Activated CD4-positive, alpha-beta T cell treated with anti-CD3 and anti-CD28 coated beads, Interleukin-2, amount 10 ng/mL, durations not matched to agents 24 days and 14 days (primary cell): ENCODE measurements at regions not wholly inside any gene's neighbourhood (a gene's known extent, or its start where the extent isn't known, plus 50 kb on each side); places are given as distances from the start of the nearest gene placed in this dataset.
"Not testable (repeated sequence)": the region's sequence is repeated elsewhere in the genome, so short reads cannot be mapped to it uniquely, and the experiment has no call there.

Source experiments
- DNase-seq: peaks from one replicate; pipeline ENCODE4 v3.0.0; 2022
- H3K27ac Mint-ChIP-seq: one replicate; pipeline ENCODE4 v1.8.0; 2022; ENCODE audit warnings: mild to moderate bottlenecking, mixed read lengths
- H3K27me3 Mint-ChIP-seq: one replicate; pipeline ENCODE4 v1.8.0; 2022; ENCODE audit warnings: mixed read lengths
- H3K36me3 Mint-ChIP-seq: one replicate; pipeline ENCODE4 v1.8.0; 2022; ENCODE audit warnings: low read depth, mild to moderate bottlenecking, mixed read lengths
- H3K4me1 Mint-ChIP-seq: one replicate; pipeline ENCODE4 v1.8.0; 2021; ENCODE audit warnings: mixed read lengths
- H3K4me3 Mint-ChIP-seq: one replicate; pipeline ENCODE4 v1.8.0; 2022; ENCODE audit warnings: mild to moderate bottlenecking, moderate library complexity, mixed read lengths
- H3K9me3 Mint-ChIP-seq: one replicate; pipeline ENCODE4 v1.8.0; 2021; ENCODE audit warnings: mixed read lengths
- intact Hi-C: fragments of 100-400 bp; cut with micrococcal nuclease; formaldehyde crosslinking; loops from one replicate; pipeline ENCODE4 v1.15.1; 2023

DNA sequence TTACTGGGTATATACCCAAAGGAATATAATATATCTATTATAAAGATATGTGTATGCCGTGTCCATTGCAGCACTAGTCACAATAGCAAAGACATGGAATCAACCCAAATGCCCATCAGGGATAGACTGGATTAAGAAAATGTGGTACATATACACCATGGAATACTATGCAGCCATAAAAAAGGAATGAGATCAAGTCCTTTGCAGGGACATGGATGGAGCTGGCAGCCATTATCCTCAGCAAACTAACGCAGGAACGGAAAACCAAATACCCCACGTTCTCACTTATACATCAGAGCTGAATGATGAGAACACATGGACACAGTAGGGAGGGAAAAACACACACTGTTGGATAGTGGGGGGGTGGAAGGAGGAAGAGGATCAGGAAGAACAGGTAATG is 206.7 kb downstream of the MSX2 start:
- H3K9me3 Mint-ChIP-seq, H3K27ac Mint-ChIP-seq, DNase-seq, H3K4me3 Mint-ChIP-seq, H3K36me3 Mint-ChIP-seq, intact Hi-C loops, H3K4me1 Mint-ChIP-seq, H3K27me3 Mint-ChIP-seq: not testable (repeated sequence)

DNA sequence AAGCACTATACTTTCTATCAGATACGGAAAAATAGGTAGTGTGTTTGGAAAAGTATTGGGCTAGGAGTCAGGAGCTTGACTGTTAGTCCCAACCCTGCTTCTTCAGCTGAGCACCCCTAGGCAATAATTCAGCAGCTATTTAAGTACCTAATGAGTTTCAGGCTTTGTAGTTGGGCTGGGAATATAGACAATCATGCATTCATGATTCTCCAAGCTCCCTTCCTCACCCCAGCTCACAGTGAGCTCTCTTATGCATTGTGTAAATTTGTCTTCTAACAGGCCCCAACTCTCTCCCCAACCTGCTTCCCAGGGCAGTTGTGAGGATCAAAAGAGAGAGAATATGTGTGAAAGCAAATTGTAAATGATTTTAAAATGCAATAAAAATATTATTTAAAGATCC is 201.2 kb downstream of the MSX2 start:
- Mint-ChIP-seq H3K27ac (no peak overlapping the region), H3K4me1 (no peaks in the 10 kb centered on the region), H3K36me3 (no peaks in the 10 kb centered on the region), H3K9me3 (no peaks in the 10 kb centered on the region), H3K4me3 (no peak overlapping the region), H3K27me3 (peaks cover 3% of the 10 kb centered on the region)
- intact Hi-C loops: no loop called here
- no peak for DNase-seq

DNA sequence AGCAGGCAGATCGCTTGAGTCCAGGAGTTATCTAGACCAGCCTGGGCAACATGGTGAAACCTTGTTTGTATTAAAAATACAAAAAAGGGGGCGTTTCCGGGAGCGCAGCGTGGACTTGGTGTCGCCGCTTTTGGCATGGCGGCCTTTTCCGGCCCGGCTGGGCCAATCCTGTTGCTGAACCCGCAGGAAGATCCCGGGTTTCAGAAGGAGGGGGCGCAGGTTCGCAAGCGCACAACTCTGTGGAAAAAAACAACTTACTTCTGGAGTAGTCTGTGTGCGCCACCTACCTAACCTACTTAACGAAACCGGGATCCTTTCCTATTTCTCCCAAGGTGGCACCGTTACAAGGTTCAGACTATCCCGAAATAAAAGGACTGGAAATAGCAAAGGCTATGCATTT is 198.6 kb downstream of the MSX2 start:
- intact Hi-C loops: no loop called here
- Mint-ChIP-seq H3K36me3 (no peaks in the 10 kb centered on the region), H3K9me3 (no peaks in the 10 kb centered on the region)

DNA sequence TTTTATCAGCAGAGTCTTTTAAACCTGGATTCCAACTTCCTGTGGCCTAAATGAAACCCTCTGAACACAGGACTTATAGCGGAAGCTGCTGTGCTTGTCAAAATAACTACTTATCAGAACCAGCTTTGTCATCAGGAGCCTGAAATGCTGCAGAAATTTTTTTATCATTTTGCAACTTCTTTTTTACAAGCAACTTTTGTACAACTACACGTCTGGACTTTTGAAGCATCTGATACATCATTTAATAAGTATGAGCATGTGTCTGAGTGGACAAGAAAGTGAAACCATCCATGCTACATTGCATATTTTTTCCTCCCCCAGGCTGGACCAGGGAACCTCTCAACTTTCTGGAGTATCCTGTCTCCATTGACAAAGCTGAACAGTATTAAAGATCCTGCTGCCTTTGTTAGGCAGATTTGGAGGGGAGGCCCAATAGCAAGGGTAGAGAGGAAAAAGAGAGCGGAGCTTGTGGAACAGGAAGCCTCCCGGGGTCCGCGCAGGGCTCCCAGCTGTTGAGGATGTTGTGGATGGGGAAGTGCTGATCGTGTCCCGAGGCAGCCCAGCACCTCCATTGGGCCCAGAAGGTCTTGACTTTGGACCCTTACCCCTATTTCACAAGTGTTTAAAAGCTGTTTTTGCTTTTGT is 196.6 kb downstream of the MSX2 start:
- intact Hi-C loops: no loop called here
- no peak for DNase-seq
- Mint-ChIP-seq H3K9me3 (no peaks in the 10 kb centered on the region), H3K4me1 (no peaks in the 10 kb centered on the region), H3K27me3 (peaks cover 7% of the 10 kb centered on the region), H3K36me3 (no peaks in the 10 kb centered on the region), H3K4me3 (no peak overlapping the region), H3K27ac (no peak overlapping the region)

More for the DNA sequence above, 198.6 kb downstream of the MSX2 start:
- Mint-ChIP-seq H3K4me1 (no peaks in the 10 kb centered on the region), H3K4me3 (no peak overlapping the region), H3K27me3 (peaks cover 7% of the 10 kb centered on the region), H3K27ac (no peak overlapping the region)
- DNase-seq: no peak

DNA sequence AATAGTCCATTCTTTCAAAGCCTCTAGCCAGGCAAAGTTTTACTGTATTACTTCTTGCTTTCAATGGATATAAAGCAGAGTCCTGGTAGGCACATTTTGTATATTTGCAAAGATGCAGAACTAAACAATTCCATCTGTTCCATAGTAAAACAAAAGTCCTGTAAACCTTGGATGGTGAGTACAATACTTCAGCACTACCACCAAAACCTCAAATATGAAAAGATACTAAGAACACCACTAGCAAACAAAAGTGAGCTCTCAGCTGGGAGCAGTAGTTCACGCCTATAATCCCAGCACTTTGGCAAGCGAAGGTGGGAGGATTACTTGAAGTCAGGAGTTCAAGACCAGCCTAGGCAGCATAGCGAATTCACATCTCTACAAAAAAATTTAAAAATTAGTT is 195.0 kb downstream of the MSX2 start:
- intact Hi-C loops: no loop called here
- Mint-ChIP-seq H3K9me3 (no peaks in the 10 kb centered on the region), H3K4me3 (no peak overlapping the region), H3K27ac (no peak overlapping the region), H3K27me3 (peaks cover 7% of the 10 kb centered on the region), H3K4me1 (no peaks in the 10 kb centered on the region), H3K36me3 (no peaks in the 10 kb centered on the region)
- no peak for DNase-seq

DNA sequence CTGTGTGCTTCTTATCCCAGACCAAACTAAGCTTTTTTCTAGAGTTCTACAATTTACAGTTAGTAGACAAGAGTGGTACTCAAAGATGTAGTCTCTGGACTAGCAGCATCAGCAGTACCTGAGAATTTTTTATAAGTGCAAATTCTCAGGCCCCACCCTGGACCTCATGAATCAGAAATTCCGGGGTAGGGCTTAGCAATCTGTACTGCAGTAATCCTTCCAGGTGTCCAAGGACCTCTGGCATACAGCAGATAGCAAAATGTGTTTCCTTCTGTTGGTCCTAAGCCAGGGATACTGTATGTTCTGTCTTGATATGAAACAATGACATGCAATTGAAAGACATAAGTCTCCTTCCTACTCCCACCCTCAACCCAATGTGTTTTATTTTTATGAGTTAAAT is 194.3 kb downstream of the MSX2 start:
- no peak for DNase-seq
- no peak overlapping the region for H3K4me3 Mint-ChIP-seq
- H3K27me3 Mint-ChIP-seq: peaks cover 7% of the 10 kb centered on the region
- no peaks in the 10 kb centered on the region for H3K36me3 Mint-ChIP-seq
- H3K27ac Mint-ChIP-seq: no peak overlapping the region
- intact Hi-C loops: no loop called here
- H3K4me1 Mint-ChIP-seq: no peaks in the 10 kb centered on the region
- no peaks in the 10 kb centered on the region for H3K9me3 Mint-ChIP-seq

DNA sequence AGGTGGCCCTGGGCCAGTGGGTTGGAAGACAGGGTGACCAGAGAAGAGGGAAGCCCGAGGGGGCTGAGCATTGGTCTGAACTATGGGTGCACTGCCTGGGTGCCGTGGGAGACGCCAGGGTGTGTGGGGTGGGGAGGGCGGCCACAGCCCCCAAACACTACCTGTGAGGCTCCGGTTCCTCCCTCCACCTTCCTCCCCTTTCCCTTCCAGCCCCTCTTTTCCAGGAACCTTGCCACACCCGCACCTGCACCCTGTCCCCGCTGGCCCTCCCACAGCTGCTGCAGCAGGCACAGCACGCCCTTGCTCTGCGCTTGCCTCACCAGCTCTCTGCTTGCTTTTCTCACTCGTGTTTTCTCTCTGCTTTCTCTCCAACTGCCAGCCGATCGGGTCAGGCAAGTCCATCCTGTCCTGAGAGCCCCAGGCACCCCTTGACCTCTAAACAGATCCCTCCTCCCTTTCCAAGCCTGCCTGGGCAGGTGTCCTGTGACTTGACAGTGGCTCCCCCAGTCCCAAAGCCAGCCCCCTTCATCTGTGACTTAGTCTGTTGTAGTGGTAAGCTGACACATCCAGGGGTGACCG is 193.7 kb downstream of the MSX2 start:
- Mint-ChIP-seq H3K27me3 (peaks cover 7% of the 10 kb centered on the region), H3K4me1 (no peaks in the 10 kb centered on the region), H3K27ac (no peak overlapping the region), H3K9me3 (no peaks in the 10 kb centered on the region), H3K36me3 (no peaks in the 10 kb centered on the region), H3K4me3 (no peak overlapping the region)
- no peak for DNase-seq
- intact Hi-C loops: no loop called here

DNA sequence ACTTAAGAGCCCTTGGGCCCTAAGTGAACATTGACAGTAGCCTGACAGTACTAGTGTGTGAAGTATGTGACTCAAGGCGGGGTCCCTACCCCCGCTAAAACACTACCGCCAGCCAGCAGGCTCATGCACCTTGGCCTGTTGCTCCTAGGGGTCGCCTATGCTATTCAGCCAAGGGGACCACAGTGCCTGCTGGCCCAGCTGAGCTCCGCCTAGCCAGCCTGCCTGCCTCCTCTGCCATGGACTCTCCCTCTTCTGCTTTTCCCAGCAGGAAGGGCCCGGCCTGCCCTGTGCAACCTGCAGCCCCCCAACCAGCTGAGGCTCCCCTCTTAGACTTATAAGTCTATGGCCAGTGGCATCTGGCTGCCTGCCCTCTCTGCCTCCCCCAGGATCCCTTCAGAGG is 193.1 kb downstream of the MSX2 start:
- H3K27ac Mint-ChIP-seq, H3K4me3 Mint-ChIP-seq, intact Hi-C loops, DNase-seq, H3K27me3 Mint-ChIP-seq, H3K4me1 Mint-ChIP-seq, H3K36me3 Mint-ChIP-seq, H3K9me3 Mint-ChIP-seq: not testable (repeated sequence)

DNA sequence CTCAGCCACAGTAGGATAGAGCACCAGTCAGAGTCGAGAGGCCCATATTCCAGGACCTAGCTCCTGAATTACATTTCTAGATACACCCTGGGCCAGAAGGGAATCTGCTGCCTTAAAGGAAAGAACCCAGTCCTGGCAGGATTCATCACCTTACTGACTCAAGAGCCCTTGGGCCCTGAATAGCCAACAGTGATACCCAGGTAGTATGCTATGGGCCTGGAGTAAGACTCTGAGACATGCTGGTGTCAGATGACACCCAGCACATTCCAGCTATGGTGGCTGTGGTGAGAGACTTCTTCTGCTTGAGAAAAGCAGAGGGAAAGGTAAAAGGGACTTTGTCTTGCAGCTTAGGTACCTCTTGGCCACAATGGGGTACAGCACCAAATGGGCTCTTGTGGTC is 192.5 kb downstream of the MSX2 start:
- H3K9me3 Mint-ChIP-seq, H3K4me3 Mint-ChIP-seq, intact Hi-C loops, H3K4me1 Mint-ChIP-seq, H3K27me3 Mint-ChIP-seq, DNase-seq, H3K27ac Mint-ChIP-seq, H3K36me3 Mint-ChIP-seq: not testable (repeated sequence)

DNA sequence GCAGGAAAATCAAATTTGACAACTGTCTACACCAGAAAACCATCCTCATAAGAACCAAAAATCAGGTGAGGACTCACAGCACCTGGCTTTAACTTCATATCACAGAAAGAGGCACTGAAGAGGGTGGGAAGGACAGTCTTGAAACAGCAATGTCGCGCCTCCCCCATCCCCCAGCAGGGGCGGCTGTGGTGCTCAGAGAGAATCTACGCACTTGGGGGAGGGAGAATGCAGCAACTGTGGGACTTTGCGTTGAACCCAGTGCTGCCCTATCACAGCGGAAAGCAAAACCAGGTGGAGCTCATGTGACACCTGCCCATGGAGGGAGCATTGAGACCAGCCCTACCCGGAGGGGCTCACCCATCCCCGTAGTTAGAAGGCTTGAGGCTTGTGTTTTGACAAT is 191.8 kb downstream of the MSX2 start:
- Mint-ChIP-seq H3K36me3 (no peaks in the 10 kb centered on the region), H3K9me3 (no peaks in the 10 kb centered on the region), H3K27ac (no peak overlapping the region), H3K4me3 (no peak overlapping the region), H3K27me3 (peaks cover 11% of the 10 kb centered on the region), H3K4me1 (no peaks in the 10 kb centered on the region)
- DNase-seq: no peak
- intact Hi-C loops: no loop called here

DNA sequence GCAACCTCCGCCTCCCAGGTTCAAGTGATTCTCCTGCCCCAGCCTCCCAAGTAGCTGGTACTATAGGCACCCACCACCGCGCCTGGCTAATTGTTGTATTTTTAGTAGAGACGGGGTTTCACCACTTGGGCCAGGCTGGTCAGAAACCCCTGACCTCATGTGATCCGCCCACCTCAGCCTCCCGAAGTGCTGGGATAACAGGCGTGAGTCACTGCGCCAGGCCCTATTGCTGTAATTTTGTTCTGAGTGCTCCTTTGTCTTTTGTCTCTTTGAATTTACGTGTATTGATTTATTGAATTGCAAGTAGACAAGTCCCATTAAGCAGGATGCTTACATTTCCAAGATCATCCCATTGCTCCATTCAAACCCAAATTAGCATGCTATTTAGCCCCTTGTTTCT is 186.7 kb downstream of the MSX2 start:
- H3K36me3 Mint-ChIP-seq: no peaks in the 10 kb centered on the region
- H3K4me3 Mint-ChIP-seq: no peak overlapping the region
- DNase-seq: no peak
- no peaks in the 10 kb centered on the region for H3K4me1 Mint-ChIP-seq
- H3K27ac Mint-ChIP-seq: no peak overlapping the region
- H3K27me3 Mint-ChIP-seq: peaks cover 22% of the 10 kb centered on the region
- intact Hi-C loops: no loop called here
- H3K9me3 Mint-ChIP-seq: no peaks in the 10 kb centered on the region

DNA sequence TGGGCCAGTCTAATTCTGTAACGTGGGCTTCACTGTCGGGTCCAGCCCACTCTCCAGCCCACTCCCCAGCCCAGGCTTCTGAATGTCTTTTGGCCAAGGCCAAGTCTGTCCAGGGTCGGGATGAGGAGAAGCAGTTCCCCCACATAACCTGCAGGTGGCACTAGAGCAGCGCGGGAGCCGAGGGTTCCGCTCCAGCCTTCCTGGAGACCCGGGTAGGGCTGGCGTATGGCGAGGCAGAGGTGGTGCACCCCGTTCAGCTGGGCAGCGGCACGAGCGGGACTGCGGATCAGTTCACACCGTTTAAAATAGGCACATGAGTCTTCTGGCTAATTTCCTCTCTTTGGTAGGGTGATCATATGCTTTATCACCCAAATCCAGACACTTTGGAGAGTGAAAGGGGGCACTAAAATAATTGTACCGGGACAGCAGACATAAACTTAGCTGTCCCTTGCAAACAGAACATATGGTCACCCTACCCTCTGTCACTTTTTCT is 185.9 kb downstream of the MSX2 start:
- peaks cover 24% of the 10 kb centered on the region for H3K27me3 Mint-ChIP-seq
- no peak overlapping the region for H3K27ac Mint-ChIP-seq
- H3K9me3 Mint-ChIP-seq: no peaks in the 10 kb centered on the region
- H3K4me3 Mint-ChIP-seq: no peak overlapping the region
- no peaks in the 10 kb centered on the region for H3K4me1 Mint-ChIP-seq
- intact Hi-C loops: loop anchor here (1.0 kb wide), 1 partner anchor 26 kb away; no protein-coding TSS in a partner anchor
- DNase-seq: peak; percentile 86
- no peaks in the 10 kb centered on the region for H3K36me3 Mint-ChIP-seq

DNA sequence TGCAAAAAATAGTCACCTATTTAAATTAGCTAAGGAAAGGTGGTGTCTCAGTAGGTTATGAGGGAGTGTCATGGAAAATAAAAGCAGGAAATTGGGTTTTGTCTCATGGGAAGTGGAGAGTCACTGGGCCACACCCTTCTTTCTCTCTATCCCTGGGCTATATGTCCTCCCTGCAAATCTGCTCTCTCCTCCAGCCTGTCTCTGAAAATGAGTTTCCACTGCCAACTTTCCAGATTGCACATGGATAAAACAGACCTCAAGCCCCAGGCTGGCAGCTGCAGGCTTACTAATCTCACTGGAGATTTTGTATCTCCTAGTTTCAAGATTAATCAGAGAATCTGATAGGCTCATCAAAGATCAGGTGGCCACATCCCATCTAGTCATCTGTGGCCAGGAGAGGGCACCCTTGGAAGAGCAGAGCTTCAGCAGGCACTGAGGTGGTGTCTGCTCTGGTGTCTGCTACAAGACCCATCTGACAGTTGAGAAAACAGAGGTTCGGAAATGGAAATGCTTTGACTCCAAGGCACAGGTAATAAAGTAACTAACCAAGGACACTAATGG is 178.9 kb downstream of the MSX2 start:
- no peak for DNase-seq
- H3K4me1 Mint-ChIP-seq: no peaks in the 10 kb centered on the region
- intact Hi-C loops: no loop called here
- peaks cover 10% of the 10 kb centered on the region for H3K27me3 Mint-ChIP-seq
- H3K4me3 Mint-ChIP-seq: no peak overlapping the region
- no peaks in the 10 kb centered on the region for H3K36me3 Mint-ChIP-seq
- H3K9me3 Mint-ChIP-seq: no peaks in the 10 kb centered on the region
- H3K27ac Mint-ChIP-seq: no peak overlapping the region

DNA sequence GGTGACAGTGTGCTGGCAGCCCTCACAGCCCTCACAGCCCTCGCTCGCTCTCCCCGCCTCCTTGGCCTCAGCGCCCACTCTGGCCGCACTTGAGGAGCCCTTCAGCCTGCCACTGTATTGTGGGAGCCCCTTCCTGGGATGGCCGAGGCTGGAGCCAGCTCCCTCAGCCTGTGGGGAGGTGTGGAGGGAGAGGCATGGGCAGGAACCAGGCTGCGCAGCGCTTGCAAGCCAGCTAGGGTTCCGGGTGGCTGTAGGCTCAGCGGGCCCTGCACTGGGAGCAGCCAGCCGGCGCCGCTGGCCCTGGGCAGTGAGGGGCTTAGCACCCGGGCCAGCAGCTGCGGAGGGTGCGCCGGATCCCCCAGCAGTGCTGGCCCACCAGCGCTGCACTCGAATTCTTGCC is 177.0 kb downstream of the MSX2 start:
- Mint-ChIP-seq H3K9me3 (no peaks in the 10 kb centered on the region), H3K27ac (no peak overlapping the region), H3K27me3 (peaks cover 2% of the 10 kb centered on the region), H3K36me3 (no peaks in the 10 kb centered on the region), H3K4me1 (no peaks in the 10 kb centered on the region), H3K4me3 (no peak overlapping the region)
- intact Hi-C loops: no loop called here
- no peak for DNase-seq
